ENCODE measurements at regions not wholly inside any gene's neighbourhood (a gene's known extent, or its start where the extent isn't known, plus 50 kb on each side); places are given as distances from the start of the nearest gene placed in this dataset.

DNA sequence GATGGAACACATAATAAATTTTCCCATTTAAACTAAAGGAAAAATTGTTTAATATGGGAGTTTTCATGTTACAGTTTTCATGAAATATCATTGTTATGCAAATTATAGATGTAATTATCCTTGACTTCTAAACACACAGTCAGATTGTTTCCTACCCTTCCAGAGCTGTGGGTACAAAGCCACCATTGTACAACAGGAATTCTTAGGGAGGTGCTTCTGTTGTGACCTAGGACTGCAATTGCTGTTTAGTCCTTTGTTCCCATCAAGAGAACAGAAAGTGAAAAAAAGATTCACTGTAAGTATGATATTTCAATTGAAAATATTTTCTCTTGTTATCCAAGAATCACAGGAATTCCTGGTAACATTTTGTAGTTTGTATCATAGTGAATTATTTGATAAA is 455.3 kb upstream of the NAALADL2 start:
- no peak for DNase-seq (ENCODE audit: low read depth, low spot score)

GRCh38 chr3:174408310-174408709 is 450.8 kb upstream of the NAALADL2 start:
- DNase-seq (ENCODE audit: low read depth, low spot score), result no peak

DNA sequence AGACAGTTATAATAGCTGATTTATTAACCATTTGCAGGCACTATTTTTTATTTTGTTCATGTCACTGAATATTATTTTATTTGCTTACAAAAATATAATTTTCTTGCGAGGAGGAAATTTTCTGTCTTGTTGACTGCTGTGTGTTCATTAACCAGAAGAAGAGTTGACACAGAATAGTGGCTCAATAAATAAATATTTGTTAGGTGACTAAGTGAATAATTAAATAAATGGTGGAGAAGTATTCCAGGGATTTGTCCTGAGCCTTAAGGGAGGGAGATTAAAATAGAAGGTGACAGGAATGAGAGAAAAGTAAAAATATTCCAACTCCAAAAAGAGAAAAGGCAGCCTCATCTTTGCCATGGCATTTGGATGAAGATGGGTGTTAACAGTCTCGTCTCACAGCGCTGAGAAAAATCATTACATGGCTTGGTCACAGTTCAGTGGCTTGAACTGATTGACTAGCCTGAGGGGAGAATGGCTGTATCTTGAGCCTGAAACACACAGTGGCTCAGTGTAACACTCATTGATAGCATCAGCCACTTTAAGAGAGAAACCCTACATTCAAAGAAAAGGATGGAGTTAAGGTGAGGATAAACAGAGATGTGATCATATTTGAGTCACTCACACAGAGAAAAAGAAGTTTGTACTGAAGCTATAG is 449.9 kb upstream of the NAALADL2 start:
- DNase-seq (ENCODE audit: low read depth, low spot score), result no peak

GRCh38 chr3:174413062-174413912 is 445.8 kb upstream of the NAALADL2 start:
- DNase-seq (ENCODE audit: low read depth, low spot score), result no peak

DNA sequence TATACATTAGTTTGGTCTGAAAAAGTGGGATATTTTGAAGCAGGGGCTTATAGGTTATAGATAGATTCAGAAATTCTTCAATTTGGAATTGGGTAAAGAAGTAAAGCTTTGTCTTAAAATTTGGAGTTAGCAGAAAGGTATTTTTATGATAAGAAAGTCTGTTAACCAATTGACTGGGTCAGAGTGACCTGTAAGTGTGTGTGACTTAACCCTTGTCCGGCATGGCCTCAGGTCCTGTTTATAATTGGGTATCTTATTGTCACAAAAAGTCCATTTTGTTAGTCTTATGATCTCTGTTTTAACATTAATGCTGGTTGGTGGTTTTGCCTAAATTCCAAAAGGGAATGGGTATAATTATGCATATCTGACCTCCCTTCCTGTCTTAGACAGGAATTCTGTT is 444.2 kb upstream of the NAALADL2 start:
- DNase-seq (ENCODE audit: low read depth, low spot score), result no peak

DNA sequence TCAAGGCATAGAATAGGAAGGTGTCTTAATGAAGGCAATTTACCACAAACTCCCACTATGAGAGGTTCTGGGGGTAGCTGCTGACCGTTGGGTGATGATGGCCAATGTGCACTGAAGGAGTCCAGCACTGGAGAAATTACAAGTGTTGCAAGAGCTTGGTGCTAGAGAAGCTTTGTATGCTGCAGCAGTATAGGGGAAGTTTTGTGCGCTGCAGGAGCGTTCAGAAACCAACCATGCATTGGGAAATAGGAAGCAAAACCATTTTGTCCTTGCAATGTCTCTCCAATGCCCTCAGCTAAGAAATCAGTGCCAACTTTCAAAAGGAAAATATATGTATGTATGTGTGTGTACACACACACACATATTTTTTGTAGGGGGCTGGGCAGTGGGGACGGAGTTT is 441.6 kb upstream of the NAALADL2 start:
- DNase-seq (ENCODE audit: low read depth, low spot score), result no peak

DNA sequence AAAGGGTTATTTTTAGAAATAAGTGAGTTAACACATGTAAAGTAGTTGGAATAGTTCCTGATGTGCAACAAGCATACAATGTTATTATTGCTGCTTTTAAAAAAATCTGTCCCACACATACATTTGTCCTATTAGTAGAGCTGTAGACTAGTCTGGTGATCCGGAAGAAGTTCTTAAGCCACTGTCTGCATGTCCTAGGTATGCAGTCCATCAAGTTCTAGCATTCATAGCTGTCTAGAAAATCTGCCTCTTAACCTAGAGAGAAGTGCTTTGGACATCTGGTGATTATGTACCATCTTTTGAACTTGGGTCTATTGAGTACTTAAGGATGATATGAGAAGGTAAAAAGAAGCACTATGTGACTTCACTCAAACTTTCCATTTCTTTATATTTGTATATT is 439.9 kb upstream of the NAALADL2 start:
- DNase-seq (ENCODE audit: low read depth, low spot score), result no peak

GRCh38 chr3:174423936-174424335 is 435.2 kb upstream of the NAALADL2 start:
- no peak for DNase-seq (ENCODE audit: low read depth, low spot score)

DNA sequence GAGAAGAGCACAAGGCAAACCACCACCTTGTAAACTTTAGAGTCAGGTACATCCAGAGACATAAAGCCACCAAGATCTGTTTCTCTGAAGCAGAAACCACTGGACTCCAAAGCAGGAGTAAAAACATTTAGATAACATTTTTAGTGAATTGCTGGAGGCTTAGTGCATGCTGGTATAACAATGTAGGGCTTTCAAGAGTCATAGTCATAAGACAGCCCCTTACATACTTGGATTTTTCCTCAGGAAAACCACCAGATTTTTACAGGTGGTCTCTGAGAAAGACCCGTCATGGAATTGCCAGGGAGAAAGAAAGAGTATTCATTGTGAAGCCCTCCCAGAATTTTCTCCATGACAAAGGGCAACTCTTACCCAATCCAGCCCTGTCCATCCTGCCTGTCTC is 434.5 kb upstream of the NAALADL2 start:
- no peak for DNase-seq (ENCODE audit: low read depth, low spot score)

- DNase-seq (ENCODE audit: low read depth, low spot score), result no peak
Measured at GRCh38 chr3:174425422-174425821, 433.7 kb upstream of the NAALADL2 start.

DNA sequence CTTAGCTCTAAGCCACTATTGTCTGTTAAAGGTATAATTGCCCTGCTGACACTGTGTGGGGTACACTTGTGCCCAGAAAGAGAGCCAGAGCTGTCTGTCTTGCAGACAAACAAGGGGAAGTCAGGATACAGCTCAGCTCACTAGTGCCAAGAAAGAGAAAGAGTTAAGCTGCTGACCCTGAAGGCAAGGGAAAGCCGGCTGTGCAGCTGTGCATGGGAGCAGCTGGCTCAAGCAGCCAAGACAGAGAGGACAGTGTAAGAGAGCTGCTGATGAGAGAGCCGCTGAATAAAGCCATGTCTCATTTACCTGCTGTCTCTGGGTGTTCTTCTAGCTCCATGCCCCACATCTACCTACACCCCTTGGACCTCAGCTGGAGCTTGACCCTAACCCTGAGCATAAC is 428.1 kb upstream of the NAALADL2 start:
- DNase-seq (ENCODE audit: low read depth, low spot score), result no peak

DNA sequence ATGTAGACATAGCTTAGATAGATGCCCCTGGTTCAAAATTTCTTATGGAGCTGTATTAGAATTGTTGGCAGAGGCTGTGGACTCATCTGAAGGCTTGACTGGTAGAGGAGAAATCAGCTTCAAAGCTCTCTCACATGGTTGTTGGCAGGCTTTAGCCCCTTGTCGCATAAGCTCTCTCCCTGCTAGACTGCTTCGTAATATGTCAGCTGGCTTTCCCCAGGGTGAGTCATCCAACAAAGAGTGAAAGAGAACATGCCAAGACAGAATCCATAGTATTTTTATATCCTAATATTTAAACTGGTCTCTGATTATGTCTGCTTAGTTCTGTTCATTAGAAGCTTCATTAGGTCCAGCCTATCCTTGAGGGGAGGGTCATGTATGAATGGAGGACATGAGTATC is 427.4 kb upstream of the NAALADL2 start:
- no peak for DNase-seq (ENCODE audit: low read depth, low spot score)

DNA sequence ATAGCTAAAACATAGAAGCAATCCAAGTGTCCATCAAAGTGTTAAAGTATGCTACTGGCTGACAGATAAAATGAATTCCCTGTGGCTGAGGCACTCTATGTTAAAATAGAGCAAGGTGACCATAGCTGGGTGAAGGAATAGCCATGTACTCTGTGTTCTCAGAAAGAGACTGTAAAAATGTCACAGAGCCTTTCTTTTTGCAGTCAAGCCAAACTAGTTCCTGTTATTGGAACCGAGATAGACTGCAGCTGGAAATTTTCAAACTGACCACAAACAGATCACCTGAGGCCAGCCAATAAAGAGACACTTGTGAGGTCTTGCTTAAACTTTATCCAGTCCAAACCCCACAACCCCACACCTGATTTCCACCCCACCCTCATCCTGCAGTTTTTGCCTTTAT is 422.8 kb upstream of the NAALADL2 start:
- DNase-seq (ENCODE audit: low read depth, low spot score), result no peak

DNA sequence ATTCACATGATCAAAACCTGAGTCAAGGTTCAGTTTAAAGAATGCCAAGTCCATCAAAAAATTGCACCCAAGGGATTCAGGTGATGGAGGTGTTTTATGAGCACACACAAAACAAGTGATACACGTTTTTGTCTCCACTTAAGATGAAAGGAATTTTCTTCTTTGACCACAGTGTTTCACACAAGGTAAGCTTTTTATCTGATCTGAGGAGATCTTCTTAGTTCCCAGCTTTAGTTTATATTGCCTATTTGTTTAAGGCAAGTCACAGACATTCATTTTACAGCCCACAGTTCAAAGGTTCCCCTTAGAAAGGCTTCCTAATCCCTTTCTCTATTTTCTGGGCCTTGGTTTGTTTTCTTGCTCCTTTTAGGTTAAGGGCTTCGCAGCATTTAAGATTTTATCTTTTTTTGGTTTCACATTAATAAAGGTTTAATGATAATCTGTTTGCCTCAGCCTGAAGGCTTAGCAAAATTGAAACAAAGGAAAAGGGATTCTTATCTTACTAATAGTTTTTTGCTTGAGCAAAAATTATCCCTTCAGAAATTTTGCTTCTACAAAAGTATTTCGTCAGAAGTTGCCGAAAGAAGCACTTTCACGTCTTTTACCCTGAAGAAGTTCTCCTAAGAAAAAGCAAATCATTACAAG is 420.5 kb upstream of the NAALADL2 start:
- DNase-seq (ENCODE audit: low read depth, low spot score), result no peak

DNA sequence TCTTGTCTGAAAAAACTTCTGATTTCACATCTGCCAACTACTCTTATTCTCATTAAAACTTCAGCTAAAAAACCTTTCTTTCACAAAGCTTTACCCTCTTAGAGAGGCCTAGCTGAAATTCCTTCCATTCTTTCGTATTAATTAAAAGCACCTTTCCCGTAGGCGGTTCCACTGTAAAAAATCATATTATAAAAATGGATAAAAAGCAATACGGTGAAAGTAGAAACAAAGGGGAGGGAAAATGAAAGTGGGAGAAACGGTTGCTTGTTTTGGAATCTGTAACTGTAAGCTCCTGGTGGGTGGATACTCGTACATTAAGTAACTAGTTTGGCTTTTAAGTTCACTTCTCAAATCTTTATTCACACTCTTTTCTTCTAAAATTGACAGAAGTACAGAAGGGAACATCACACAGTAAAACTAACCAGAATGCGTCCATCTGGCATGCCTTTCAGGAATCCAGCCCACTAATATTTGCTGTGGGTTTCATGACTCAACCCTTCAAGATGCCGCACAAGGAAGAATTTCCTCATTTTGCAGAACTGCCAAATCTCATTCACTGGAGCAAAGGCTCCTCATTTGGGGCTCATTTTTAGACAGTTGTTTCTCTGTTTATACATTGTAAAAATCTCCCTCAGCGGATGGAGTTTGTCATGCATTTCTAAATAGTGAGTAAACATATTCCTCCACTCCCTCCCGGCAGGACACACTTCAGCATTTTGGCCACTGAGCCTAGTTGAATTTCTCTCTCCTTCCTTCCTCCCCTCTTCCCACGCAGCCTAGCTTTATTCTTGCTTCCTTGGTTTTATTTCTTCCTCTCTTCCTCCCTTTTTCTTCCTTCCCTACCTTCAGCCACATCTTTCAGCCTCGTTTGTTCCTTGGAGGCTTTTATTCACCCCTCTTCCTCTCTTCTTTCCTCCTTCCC is 419.5 kb upstream of the NAALADL2 start:
- no peak for DNase-seq (ENCODE audit: low read depth, low spot score)

GRCh38 chr3:174440253-174440701 is 418.9 kb upstream of the NAALADL2 start:
- DNase-seq (ENCODE audit: low read depth, low spot score), result no peak

- DNase-seq (ENCODE audit: low read depth, low spot score), result peak; percentile 15
Measured at GRCh38 chr3:174440741-174441587, 418.2 kb upstream of the NAALADL2 start.

DNA sequence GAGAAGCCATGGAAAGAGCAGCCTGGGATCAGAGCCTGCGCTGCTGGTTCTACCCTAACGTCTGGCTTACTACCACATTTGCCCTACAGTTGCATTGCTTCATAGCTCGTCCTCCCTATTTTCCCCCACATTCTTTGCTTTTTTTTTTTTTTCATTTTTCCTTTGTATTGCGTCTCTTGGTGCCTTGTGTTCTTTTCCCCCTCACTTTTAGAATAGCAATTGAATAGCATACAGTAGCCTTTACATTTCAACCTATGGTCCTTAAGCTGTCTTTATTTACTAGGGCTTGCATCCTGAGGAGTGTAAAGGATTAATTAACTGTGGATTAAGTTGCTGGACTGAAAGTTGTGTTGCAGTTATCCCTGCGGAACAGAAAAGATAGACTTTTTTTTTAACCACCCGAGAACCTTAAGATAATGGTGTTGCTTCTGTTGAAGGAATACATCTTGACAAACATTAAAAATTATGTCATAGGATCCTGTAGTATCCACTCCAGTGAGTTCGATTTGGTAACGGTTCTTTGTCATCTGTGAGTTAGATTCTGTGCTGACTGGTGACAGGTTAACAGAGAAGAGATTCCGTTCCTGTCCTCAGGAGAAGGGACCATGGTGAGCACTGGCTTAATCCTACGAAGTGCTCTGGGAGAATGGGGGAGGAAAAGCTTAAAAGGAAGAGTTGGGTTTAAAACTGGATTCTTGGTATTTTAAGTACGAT is 417.4 kb upstream of the NAALADL2 start:
- no peak for DNase-seq (ENCODE audit: low read depth, low spot score)

GRCh38 chr3:174442302-174442682 is 416.8 kb upstream of the NAALADL2 start:
- DNase-seq (ENCODE audit: low read depth, low spot score), result no peak

DNA sequence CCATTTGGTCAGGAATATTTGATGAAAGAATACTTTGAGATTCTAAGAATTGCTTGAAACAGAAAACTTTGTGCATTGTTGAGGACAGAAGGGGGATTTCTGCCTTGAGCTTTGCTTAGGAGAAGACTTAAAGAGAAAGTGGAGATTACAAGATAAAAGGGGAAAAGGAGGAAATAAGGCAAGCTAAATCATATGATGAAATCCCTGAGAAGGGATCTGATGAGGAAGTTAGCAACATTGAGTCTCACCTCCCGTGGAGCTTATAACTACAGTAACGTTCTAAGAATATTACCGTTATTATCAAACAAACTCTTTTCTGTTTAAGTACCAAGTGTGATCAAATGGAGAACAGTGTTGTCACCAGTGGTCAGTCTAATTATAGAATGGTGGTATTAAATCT is 414.7 kb upstream of the NAALADL2 start:
- no peak for DNase-seq (ENCODE audit: low read depth, low spot score)

All from activated naive CD8-positive, alpha-beta T cell treated with anti-CD3 and anti-CD28 coated beads, Interleukin-2, amount 50 U/mL, for 16 hours (primary cell).